K562 (cell line): ENCODE measurements at regions not wholly inside any gene's neighbourhood (a gene's known extent, or its start where the extent isn't known, plus 50 kb on each side); places are given as distances from the start of the nearest gene placed in this dataset.

Experiments used
- KAT2B ChIP-seq: IDR thresholded peaks from one replicate; pipeline ENCODE4 v1.6.1; 2012; ENCODE audit warnings: low read depth, mild to moderate bottlenecking, control low read depth, inconsistent platforms, low read length, moderate library complexity
- KAT7 ChIP-seq: sonication (generic); formaldehyde crosslinking; IDR thresholded peaks from 2 replicates; pipeline ENCODE4 v1.8.0; 2022; ENCODE audit warnings: missing genetic modification reagents, mild to moderate bottlenecking, borderline replicate concordance
- LEF1 ChIP-seq: fragments of 450-650 bp; IDR thresholded peaks from 2 replicates; pipeline ENCODE4 v1.6.1; 2016; ENCODE audit warnings: mild to moderate bottlenecking
- MAFK ChIP-seq: IDR thresholded peaks from 2 replicates; pipeline ENCODE4 v1.6.1; 2011; ENCODE audit warnings: low read length, improper control_type of control experiment
- NFATC3 ChIP-seq: fragments of 450-650 bp; IDR thresholded peaks from 2 replicates; pipeline ENCODE4 v1.6.1; 2017; ENCODE audit warnings: mild to moderate bottlenecking
- PRDM10 ChIP-seq: fragments of 450-650 bp; IDR thresholded peaks from 2 replicates; pipeline ENCODE4 v1.6.1; 2018; ENCODE audit not compliant: partially characterized antibody
- RFX1 ChIP-seq: fragments of 450-650 bp; IDR thresholded peaks from 2 replicates; pipeline ENCODE4 v1.6.1; 2016; ENCODE audit warnings: mild to moderate bottlenecking, moderate library complexity
- RFX5 ChIP-seq: IDR thresholded peaks from 2 replicates; pipeline ENCODE4 v1.6.1; 2011; ENCODE audit warnings: low read depth, mild to moderate bottlenecking, improper control_type of control experiment, low read length
- TCF7 ChIP-seq: sonication (generic); IDR thresholded peaks from 2 replicates; pipeline ENCODE4 v1.6.1; 2016; ENCODE audit warnings: antibody characterized with exemption, borderline replicate concordance
- U2AF2 ChIP-seq: fragments of 200-400 bp; formaldehyde crosslinking; optimal IDR thresholded peaks from 2 replicates; pipeline ENCODE3; 2017; ENCODE audit warnings: low read depth, mild to moderate bottlenecking, low read length
- USF1 ChIP-seq: sonication (generic); formaldehyde crosslinking; IDR thresholded peaks from 2 replicates; pipeline ENCODE4 v1.9.0; 2022; ENCODE audit warnings: mild to moderate bottlenecking, missing genetic modification reagents
- ZNF445 ChIP-seq: fragments of 250-450 bp; sonication (Bioruptor Pico); IDR thresholded peaks from 2 replicates; pipeline ENCODE4 v1.4.0; 2020; ENCODE audit warnings: low read depth, mild to moderate bottlenecking, moderate library complexity
- ZNF507 ChIP-seq: conservative IDR thresholded peaks from 2 replicates; pipeline ENCODE4 v1.6.1; 2017; ENCODE audit warnings: missing genetic modification characterization, missing compliant biosample characterization
- ZNF717 ChIP-seq: fragments of 250-450 bp; sonication (Bioruptor Pico); IDR thresholded peaks from 2 replicates; pipeline ENCODE4 v1.5.0; 2021
- TF ChIP-seq, protein P1 (sequence below): IDR thresholded peaks from 3 replicates; pipeline ENCODE4 v1.6.1; 2011; ENCODE audit warnings: borderline replicate concordance, mild to moderate bottlenecking; ENCODE audit not compliant: insufficient read length, insufficient read depth
- TF ChIP-seq, protein P2 (sequence below): sonication (generic); formaldehyde crosslinking; IDR thresholded peaks from 2 replicates; pipeline ENCODE4 v1.9.0; 2022; ENCODE audit warnings: mild to moderate bottlenecking, missing genetic modification reagents
- TF ChIP-seq, protein P3 (sequence below): sonication (generic); formaldehyde crosslinking; IDR thresholded peaks from 2 replicates; pipeline ENCODE4 v1.4.0; 2020; ENCODE audit warnings: mild to moderate bottlenecking, missing genetic modification reagents
- TF ChIP-seq, protein P4 (sequence below), 2 experiments: IDR thresholded peaks; 2 replicates each; pipeline ENCODE4 v1.6.1; 2011; ENCODE audit warnings: borderline replicate concordance in 1 of 2, control low read depth in 1 of 2, low read depth in 1 of 2, low read length in 1 of 2, mild to moderate bottlenecking in 1 of 2, mixed read lengths in 1 of 2, moderate library complexity in 1 of 2; ENCODE audit not compliant: insufficient read depth in 1 of 2, insufficient read length in 1 of 2, poor library complexity in 1 of 2, severe bottlenecking in 1 of 2; ENCODE audit errors: extremely low read depth in 1 of 2

DNA sequence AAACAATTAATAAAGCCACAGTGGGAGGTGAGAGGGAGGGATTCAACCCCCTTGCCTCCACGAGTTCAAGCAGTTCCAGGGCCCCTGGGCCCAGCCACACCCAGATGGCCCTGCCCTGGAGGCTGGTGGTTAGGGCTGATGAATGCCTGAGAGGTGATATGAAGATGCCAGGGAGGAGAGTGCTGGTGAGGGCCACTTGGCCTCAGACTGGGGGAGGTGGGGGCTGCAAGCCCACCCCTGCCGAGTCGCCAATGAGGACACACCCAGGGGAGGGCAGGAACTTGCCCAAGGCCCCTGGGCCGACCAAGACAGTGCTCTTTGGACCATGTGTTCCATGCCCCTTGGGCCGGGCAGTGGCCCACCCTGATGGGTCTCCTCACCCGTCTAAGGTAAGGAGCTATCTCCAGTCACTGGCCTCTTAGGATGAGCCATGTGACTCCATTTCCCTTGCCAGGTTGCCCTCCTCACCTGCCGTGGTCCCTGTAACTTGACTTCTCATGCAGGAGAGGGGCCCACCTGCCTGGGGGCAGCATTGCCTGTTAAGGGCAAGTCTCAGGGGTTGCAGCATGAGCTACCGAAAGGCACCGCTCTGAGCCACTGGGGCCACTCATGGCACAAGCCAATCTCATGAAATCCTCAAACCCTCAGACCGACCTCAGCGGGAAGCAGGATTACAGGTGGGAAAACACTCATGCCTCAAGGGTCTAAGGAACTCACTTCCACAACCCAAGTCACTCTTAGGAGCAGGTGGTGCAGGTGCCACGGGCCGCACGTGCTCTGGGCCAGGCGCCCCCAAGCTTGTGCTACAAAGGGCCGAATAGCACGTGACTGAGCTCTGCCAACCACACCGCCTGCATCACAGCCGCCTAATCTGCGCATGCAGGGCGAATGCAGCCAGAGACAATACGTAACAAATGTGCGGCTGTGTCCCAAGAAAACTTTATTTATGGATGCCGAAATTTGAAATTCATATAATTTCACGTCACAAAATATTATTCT, 147.4 kb upstream of the MLN start (continued):
- TF ChIP-seq, protein P1, sequence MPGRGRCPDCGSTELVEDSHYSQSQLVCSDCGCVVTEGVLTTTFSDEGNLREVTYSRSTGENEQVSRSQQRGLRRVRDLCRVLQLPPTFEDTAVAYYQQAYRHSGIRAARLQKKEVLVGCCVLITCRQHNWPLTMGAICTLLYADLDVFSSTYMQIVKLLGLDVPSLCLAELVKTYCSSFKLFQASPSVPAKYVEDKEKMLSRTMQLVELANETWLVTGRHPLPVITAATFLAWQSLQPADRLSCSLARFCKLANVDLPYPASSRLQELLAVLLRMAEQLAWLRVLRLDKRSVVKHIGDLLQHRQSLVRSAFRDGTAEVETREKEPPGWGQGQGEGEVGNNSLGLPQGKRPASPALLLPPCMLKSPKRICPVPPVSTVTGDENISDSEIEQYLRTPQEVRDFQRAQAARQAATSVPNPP = no peak
- TF ChIP-seq ZNF445 = no peak
- no peak for TF ChIP-seq TCF7
- TF ChIP-seq, protein P2, sequence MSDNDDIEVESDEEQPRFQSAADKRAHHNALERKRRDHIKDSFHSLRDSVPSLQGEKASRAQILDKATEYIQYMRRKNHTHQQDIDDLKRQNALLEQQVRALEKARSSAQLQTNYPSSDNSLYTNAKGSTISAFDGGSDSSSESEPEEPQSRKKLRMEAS = peak; percentile 28; the same call in 1 of the 2 replicates
- TF ChIP-seq RFX5 = no peak
- TF ChIP-seq, protein P3, sequence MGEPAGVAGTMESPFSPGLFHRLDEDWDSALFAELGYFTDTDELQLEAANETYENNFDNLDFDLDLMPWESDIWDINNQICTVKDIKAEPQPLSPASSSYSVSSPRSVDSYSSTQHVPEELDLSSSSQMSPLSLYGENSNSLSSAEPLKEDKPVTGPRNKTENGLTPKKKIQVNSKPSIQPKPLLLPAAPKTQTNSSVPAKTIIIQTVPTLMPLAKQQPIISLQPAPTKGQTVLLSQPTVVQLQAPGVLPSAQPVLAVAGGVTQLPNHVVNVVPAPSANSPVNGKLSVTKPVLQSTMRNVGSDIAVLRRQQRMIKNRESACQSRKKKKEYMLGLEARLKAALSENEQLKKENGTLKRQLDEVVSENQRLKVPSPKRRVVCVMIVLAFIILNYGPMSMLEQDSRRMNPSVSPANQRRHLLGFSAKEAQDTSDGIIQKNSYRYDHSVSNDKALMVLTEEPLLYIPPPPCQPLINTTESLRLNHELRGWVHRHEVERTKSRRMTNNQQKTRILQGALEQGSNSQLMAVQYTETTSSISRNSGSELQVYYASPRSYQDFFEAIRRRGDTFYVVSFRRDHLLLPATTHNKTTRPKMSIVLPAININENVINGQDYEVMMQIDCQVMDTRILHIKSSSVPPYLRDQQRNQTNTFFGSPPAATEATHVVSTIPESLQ (CRISPR knock-in tag) = no peak
- no peak for TF ChIP-seq PRDM10
- no peak for TF ChIP-seq NFATC3
- TF ChIP-seq KAT7 = no peak
- no peak for TF ChIP-seq U2AF2
- no peak for TF ChIP-seq ZNF507 (tag)
- no peak for TF ChIP-seq KAT2B
- no peak for TF ChIP-seq MAFK
- no peak for TF ChIP-seq LEF1
- TF ChIP-seq ZNF717 (CRISPR knock-in tag) = no peak
- TF ChIP-seq RFX1 = no peak
- TF ChIP-seq USF1 (CRISPR knock-in tag) = peak; percentile 68
- TF ChIP-seq, protein P4, sequence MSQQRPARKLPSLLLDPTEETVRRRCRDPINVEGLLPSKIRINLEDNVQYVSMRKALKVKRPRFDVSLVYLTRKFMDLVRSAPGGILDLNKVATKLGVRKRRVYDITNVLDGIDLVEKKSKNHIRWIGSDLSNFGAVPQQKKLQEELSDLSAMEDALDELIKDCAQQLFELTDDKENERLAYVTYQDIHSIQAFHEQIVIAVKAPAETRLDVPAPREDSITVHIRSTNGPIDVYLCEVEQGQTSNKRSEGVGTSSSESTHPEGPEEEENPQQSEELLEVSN (IDR thresholded peaks at IDR 0.05; ENCODE audit: borderline replicate concordance in 1 of 2, extremely low read depth in 1 of 2, insufficient read depth in 1 of 2, insufficient read length in 1 of 2, low read depth in 1 of 2, low read length in 1 of 2, poor library complexity in 1 of 2, severe bottlenecking in 1 of 2) = peak in 1 of 2 experiments; percentile 50
